Kidney (tissue), 13 donors: ENCODE measurements at regions not wholly inside any gene's neighbourhood (a gene's known extent, or its start where the extent isn't known, plus 50 kb on each side); places are given as distances from the start of the nearest gene placed in this dataset.

Experiments used
- DNase-seq, 5 donors: peaks; one replicate each; pipeline ENCODE4 v3.0.0-alpha.2; 2013 to 2020
- FAIRE-seq: peaks from 2 replicates; lab custom pipeline; 2012; peaks lifted over from hg19 to GRCh38; lab: Jason Lieb, UNC
- H3K27ac ChIP-seq, 2 donors: one replicate each; pipeline ENCODE4 v1.7.0; 2013; ENCODE audit warnings: low read depth in 2 of 2, low read length in 2 of 2, inconsistent platforms in 1 of 2
- H3K27me3 ChIP-seq: one replicate; pipeline ENCODE4 v1.7.1; 2013; ENCODE audit warnings: low read length, inconsistent platforms; ENCODE audit not compliant: control insufficient read depth, insufficient read depth
- H3K36me3 ChIP-seq, 3 donors: one replicate each; pipeline versions ENCODE4 v1.7.0 to v1.7.1; 2013; ENCODE audit warnings: low read length in 3 of 3, control low read depth in 1 of 3, inconsistent platforms in 1 of 3; ENCODE audit not compliant: insufficient read depth in 3 of 3, control insufficient read depth in 2 of 3
- H3K4me1 ChIP-seq, 3 donors: one replicate each; pipeline versions ENCODE4 v1.7.0 to v1.7.1; 2013; ENCODE audit warnings: low read length in 3 of 3, inconsistent platforms in 1 of 3, low read depth in 1 of 3; ENCODE audit not compliant: control insufficient read depth in 2 of 3, insufficient read depth in 2 of 3
- H3K4me3 ChIP-seq, 3 donors: one replicate each; pipeline versions ENCODE4 v1.7.0 to v1.8.1; 2013; ENCODE audit warnings: low read length in 3 of 3, control low read depth in 1 of 3, inconsistent platforms in 1 of 3
- H3K9ac ChIP-seq, 3 donors: one replicate each; pipeline versions ENCODE4 v1.7.0 to v1.7.1; 2013; ENCODE audit warnings: low read length in 3 of 3, control low read depth in 1 of 3, inconsistent platforms in 1 of 3
- H3K9me3 ChIP-seq, 3 donors: one replicate each; pipeline versions ENCODE4 v1.7.0 to v1.7.1; 2013; ENCODE audit warnings: low read length in 3 of 3, control low read depth in 1 of 3, inconsistent platforms in 1 of 3; ENCODE audit not compliant: control insufficient read depth in 2 of 3, insufficient read depth in 1 of 3
- CTCF ChIP-seq: IDR thresholded peaks from 3 replicates; pipeline ENCODE4 v1.5.1; 2012; ENCODE audit warnings: mild to moderate bottlenecking, moderate library complexity, borderline replicate concordance; ENCODE audit not compliant: insufficient read depth; ENCODE audit errors: extremely low read depth
- intact Hi-C: fragments of 100-400 bp; cut with DNase I; formaldehyde crosslinking; loops from one replicate; pipeline ENCODE4 v1.11.1; 2022
- donor health status: control.
- donor health status: control.
- donor health status: control.
- donor health status: control.
- donor health status: control.
- donor health status: DM: yes; HTN: yes; CAD: no.
- donor health status: Normal renal cell carcinoma (clear cell type).

- H3K27ac ChIP-seq, result no peak overlapping the region
- no peaks in the 10 kb centered on the region for H3K4me1 ChIP-seq
- DNase-seq, result no peak
- intact Hi-C loops, result no loop called here
- no peak for TF ChIP-seq CTCF
- H3K9ac ChIP-seq, result no peak overlapping the region
- H3K27me3 ChIP-seq, result no peaks in the 10 kb centered on the region
- no peaks in the 10 kb centered on the region for H3K9me3 ChIP-seq
- H3K4me3 ChIP-seq, result no peak overlapping the region
- no peak for FAIRE-seq
- H3K36me3 ChIP-seq, result no peaks in the 10 kb centered on the region
These were observed 383.2 kb upstream of the SLC14A2 start for GRCh38 chr18:45232061-45232460.

DNA sequence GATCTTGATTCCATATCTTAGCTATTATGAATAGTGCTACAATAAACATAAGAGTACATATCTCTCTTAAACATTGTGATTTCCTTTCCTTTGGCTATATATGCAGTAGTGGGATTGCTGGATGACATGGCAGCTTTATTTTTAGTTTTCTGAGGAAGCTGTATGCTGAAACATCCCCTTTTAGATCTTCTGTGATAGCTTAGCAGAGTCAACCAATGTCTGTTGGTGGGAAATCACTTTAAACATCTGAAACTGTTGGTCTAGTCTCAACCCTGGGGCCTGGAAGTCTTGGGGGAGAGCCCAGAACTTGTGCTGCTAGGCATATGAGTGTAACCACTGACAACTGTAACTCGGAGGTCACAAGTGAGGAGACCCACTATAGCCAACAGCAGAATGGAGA, 378.6 kb upstream of the SLC14A2 start:
- DNase-seq (no peak), FAIRE-seq (no peak)
- Histone ChIP-seq H3K9ac (no peak overlapping the region), H3K36me3 (no peaks in the 10 kb centered on the region), H3K4me1 (no peaks in the 10 kb centered on the region), H3K27ac (no peak overlapping the region), H3K27me3 (no peaks in the 10 kb centered on the region), H3K4me3 (no peak overlapping the region), H3K9me3 (no peaks in the 10 kb centered on the region)
- no peak for TF ChIP-seq CTCF
- intact Hi-C loops, result no loop called here

DNA sequence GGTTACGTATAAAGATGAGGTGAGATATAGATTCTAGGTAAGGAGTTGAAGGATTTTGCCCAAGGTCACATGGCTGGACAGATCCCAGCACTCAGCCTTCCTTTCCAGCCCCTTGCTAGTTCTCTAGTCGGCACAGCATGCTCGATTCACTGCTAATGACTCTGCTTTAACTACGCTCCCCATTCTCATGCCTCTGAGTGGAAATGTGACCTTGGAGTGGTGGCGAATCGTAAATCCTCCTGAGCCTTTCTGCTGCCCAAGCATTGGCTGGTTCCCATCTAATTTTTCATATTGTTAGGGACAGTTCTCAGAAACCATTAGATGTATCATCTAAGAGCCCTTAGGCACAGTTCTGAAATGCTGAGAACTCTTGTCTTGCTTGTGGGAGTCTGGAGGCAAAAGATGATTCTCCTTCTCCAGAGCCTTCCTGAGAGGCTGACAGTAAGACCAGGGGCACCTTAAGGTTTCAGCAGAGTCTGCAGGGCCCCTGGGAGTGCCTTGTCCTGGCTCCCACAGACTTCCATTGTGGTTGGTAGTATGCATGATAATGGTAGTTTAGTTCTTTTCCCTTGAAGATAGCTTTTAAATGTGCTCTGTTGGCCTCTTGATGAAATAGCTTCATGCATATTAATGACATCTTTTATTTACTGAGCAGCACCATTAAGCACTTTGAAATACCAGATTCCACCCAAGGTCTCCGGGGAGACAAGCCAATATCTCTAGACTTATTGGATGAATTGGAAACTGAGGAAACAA, 377.8 kb upstream of the SLC14A2 start:
- no peaks in the 10 kb centered on the region for H3K9me3 ChIP-seq
- DNase-seq, result no peak
- intact Hi-C loops, result no loop called here

More for the DNA sequence above, 377.8 kb upstream of the SLC14A2 start:
- no peak for FAIRE-seq
- H3K27me3 ChIP-seq, result no peaks in the 10 kb centered on the region
- H3K27ac ChIP-seq, result no peak overlapping the region
- H3K4me1 ChIP-seq, result no peaks in the 10 kb centered on the region
- H3K9ac ChIP-seq, result no peak overlapping the region
- H3K36me3 ChIP-seq, result no peaks in the 10 kb centered on the region
- H3K4me3 ChIP-seq, result no peak overlapping the region
- no peak for TF ChIP-seq CTCF
